GM19467 (cell line): ENCODE measurements at regions not wholly inside any gene's neighbourhood (a gene's known extent, or its start where the extent isn't known, plus 50 kb on each side); places are given as distances from the start of the nearest gene placed in this dataset.

Experiments used
- ATAC-seq: cut with Tn5 transposase; IDR thresholded peaks from one replicate; pipeline ENCODE4 v1.9.1; 2021; ENCODE audit warnings: mild to moderate bottlenecking, moderate library complexity; ENCODE audit not compliant: unreplicated experiment

DNA sequence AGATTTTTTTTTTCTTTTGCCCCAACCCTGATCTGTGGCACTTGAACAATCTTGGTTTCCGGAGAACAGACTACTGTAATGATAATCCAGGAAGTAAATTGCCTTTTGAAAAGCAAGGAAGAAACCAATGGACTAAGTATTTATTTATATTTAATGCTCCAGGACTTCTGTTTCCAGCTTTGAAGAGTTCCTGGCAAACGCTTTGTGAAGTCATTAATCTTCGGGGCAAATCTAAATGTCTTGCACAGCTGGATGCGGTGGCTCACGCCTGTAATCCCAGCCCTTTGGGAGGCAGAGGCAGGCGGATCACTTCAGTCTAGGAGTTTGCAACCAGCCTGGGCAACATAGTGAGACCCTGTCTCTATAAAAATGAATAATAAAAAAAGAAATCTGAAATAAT is 135.1 kb upstream of the GATA6 start:
- ATAC-seq, result no peak

DNA sequence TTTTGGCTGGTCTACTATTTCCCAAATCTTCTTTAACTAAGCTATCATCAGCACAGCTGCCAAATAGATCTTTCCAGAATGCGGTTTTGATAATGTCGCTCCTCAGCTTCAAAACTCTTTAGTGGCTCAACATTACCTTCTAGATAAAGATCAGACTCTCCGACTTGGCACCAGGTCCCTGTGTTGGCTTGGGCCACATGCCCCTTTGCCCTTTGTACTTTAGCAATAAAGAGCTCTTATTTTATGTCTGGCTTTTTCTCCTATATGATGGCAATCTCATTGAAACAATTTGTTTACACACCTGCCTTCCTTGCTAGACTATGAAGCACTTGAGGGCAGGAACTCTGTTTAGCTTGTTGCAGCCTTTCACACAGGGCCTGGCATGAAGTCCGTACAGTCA is 128.9 kb upstream of the GATA6 start:
- no peak for ATAC-seq

DNA sequence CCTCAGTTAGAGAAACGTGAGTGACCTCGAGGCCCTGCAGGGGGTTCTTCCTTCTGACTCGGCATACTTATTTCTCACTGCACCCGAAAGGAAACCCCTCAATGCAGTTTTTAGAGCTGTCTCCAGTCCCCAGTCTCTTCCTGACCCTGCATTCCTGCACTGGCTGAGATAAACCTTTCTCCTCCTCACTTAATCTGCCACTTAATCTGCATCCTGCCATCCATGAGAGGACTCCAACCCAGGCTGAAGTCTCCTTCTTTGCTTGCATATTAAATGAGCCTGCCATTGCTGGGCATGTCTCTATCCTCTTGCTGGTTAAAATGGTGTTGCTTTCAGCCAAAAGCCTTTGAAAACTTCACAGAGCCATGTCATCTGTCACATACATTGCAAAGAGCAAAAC is 125.6 kb upstream of the GATA6 start:
- ATAC-seq, result no peak

GRCh38 chr18:22044474-22045220 is 124.7 kb upstream of the GATA6 start:
- no peak for ATAC-seq

DNA sequence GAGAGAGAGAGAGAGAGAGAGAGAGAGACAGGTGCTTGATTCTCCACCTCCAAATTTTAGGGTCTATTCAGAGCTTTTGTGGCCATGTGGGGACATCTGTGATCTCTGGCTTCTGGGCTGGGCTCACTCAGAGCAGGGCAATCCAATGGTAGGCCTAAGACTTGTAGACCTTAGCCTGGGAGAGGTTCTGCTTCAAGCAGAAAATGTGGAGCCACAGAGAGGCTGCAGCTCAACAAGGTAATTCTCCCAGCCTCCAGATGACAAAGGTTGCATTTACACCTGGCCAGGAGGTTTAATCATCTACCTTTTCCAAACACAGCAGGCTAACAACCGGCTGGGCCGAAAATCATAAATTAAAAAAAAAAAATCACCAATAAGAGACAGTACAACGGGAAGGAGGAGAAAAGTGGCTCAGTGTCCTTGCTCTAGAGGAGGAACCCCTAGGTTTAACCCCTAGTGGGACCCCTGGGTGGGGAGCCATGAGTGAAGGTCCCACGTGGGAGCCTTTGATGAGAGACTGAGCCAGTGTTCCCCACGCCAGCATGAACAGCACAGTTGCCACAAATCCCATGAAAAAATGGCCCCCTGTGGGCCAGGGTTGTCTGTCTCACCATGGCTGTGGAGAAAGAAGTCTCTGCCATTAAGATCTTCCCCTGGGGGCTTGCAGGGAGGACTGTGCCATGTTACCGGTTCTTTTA is 124.0 kb upstream of the GATA6 start:
- ATAC-seq, result no peak

- no peak for ATAC-seq
These were observed 122.9 kb upstream of the GATA6 start for GRCh38 chr18:22046473-22046872.

- ATAC-seq, result no peak
These were observed 121.9 kb upstream of the GATA6 start for GRCh38 chr18:22047485-22047884.

GRCh38 chr18:22048221-22048620 is 121.2 kb upstream of the GATA6 start:
- no peak for ATAC-seq

- ATAC-seq, result no peak
These were observed 120.3 kb upstream of the GATA6 start for GRCh38 chr18:22048932-22049615.

GRCh38 chr18:22052405-22053105 is 116.8 kb upstream of the GATA6 start:
- ATAC-seq, result no peak

GRCh38 chr18:22055466-22056238 is 113.7 kb upstream of the GATA6 start:
- ATAC-seq, result no peak

DNA sequence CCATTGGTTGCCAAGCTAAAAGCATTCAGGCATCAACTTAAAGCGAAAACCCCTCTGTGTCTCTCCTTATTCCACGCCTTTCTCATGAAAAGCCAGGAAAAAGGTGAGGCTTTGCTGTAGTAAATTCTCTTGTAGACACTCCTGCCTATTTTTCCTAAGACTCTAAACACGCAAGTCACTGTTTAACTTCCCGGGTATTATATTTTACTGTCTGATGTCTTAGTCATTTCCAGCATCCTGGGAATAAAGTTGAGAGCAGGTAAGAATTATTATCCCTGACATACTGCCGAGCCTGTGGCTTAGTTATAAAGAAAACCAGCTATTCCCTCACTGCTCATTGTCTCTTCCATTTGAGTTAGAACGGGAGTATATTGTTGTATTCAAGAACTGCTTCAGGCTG is 112.4 kb upstream of the GATA6 start:
- no peak for ATAC-seq

DNA sequence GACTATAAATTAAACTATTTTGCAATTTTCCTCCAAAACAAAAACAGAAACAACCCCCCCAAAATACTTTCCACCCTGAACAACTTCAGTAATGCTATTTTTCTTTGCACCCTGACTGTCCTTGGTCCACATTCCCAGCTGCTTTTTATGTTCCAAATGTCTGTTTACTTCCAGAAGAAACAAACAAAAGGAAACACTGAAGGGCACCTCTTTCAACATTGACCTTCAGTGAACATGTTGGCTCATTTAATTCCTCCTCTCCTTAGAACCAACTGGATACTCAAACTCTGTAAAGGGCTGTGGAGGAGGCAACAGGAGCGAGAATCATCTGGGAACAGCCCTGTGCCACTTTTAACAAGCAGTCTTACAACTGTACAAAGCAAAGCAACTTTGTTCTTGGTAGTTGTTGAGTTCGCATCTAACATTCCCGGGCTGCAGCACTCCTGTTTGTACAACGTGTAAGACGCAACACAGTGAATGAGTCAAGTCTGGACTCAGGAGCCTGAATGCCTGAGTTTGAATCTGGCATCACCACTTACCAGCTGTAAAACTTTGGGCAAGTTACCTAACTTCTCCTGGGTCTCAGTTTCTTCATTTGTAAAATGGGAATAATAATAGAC is 111.4 kb upstream of the GATA6 start:
- ATAC-seq, result no peak

- ATAC-seq, result no peak
These were observed 109.0 kb upstream of the GATA6 start for GRCh38 chr18:22060361-22060760.

GRCh38 chr18:22063102-22063501 is 106.3 kb upstream of the GATA6 start:
- ATAC-seq, result no peak

DNA sequence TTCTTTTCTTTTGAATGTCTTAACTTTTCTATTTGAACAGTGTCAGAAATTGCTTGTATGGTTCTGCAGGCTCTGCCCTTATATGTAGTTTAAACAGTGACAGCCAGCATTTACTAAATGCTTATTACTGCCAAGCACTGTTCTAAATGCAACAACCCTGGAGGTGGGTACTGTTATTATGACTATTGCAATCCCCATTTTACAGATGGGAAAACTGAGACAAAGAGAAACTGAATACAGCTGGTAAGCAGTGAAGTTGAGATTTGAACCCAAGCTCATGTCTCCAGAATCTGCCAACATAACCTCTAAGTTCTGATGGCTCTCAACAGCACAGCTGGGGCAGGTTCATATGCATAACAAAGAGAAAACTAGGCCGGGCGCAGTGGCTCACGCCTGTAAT is 105.7 kb upstream of the GATA6 start:
- ATAC-seq, result no peak

GRCh38 chr18:22064581-22064980 is 104.8 kb upstream of the GATA6 start:
- ATAC-seq, result no peak

DNA sequence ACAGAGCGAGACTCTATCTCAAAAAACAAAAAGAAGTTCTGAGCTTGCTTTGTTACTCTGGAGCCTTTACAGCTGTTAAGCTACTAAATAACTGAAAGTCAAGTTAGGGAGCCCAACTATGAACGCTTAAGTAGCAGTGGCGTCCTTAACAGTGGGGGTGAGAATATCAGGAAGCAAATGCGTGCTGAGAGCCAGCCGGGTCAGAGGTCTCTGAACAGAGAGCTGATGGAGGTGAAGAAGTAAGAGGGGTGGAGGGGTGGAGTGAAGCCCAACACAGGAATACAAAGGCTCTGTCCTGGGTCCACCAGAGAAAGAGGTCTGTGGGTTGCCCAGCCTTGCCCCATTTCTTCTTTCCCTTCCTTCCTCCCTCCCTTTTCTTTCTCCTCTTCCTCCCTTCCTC is 104.1 kb upstream of the GATA6 start:
- ATAC-seq, result no peak

GRCh38 chr18:22066083-22066485 is 103.3 kb upstream of the GATA6 start:
- ATAC-seq, result no peak

GRCh38 chr18:22067109-22067508 is 102.3 kb upstream of the GATA6 start:
- no peak for ATAC-seq
